ENCODE measurements at regions not wholly inside any gene's neighbourhood (a gene's known extent, or its start where the extent isn't known, plus 50 kb on each side); places are given as distances from the start of the nearest gene placed in this dataset.

- Histone ChIP-seq H3K27ac (no peak overlapping the region), H3K4me1 (no peaks in the 10 kb centered on the region), H3K9me3 (replicated peaks in 1 of 11) (no peaks in the 10 kb centered on the region), H3K4me2 (no peak overlapping the region), H3K9ac (no peak overlapping the region), H4K20me1 (no peaks in the 10 kb centered on the region), H3K27me3 (no peaks in the 10 kb centered on the region), H3K36me3 (no peaks in the 10 kb centered on the region), H3K4me3 (no peak overlapping the region)
- TF ChIP-seq Cebpa-rat (IDR thresholded peaks at IDR 0.05) = no peak
Observed at GRCh38 chr6:148289153-148289552, 53.5 kb upstream of the SASH1 start.

- no peak overlapping the region for H3K4me3 ChIP-seq
- H3K27ac ChIP-seq = no peak overlapping the region
- no peak overlapping the region for H3K9ac ChIP-seq
- H3K9me3 ChIP-seq (replicated peaks in 1 of 11) = no peaks in the 10 kb centered on the region
- TF ChIP-seq Cebpa-rat (IDR thresholded peaks at IDR 0.05) = no peak
- no peaks in the 10 kb centered on the region for H3K27me3 ChIP-seq
- no peaks in the 10 kb centered on the region for H3K4me1 ChIP-seq
- no peak overlapping the region for H3K4me2 ChIP-seq
- H4K20me1 ChIP-seq = no peaks in the 10 kb centered on the region
- H3K36me3 ChIP-seq = no peaks in the 10 kb centered on the region
Observed at GRCh38 chr6:148291876-148292275, 50.8 kb upstream of the SASH1 start.

All from BLaER1 treated with 17β-estradiol and CSF1 and Interleukin-3, amounts not matched to agents 10 nM and 100 nM (cell line).